GM21367 (cell line): ENCODE measurements at regions not wholly inside any gene's neighbourhood (a gene's known extent, or its start where the extent isn't known, plus 50 kb on each side); places are given as distances from the start of the nearest gene placed in this dataset.
"Not testable (repeated sequence)": the region's sequence is repeated elsewhere in the genome, so short reads cannot be mapped to it uniquely, and the experiment has no call there.

Experiments
- ATAC-seq: cut with Tn5 transposase; IDR thresholded peaks from one replicate; pipeline ENCODE4 v1.9.1; 2021; ENCODE audit not compliant: unreplicated experiment

DNA sequence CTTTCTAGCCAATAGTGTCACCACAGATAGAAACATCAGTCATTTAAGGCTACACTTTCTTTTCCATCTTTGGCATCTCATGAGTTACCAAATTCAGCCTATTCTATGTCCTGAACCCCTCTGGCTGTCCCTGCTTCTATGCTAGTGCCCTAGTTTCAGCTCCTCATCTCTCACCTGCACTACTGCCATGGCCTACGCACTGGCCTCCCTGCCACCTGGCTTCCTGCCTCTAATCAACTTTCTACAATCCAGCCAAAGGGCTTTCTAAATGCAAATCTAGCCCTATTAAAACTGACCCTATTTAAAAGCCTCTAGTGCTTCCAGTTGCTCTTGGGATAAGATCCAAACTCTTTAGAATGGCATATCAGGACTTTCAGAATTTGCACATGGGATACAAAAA, 482.9 kb downstream of the TMEM38B start:
- ATAC-seq, result no peak

DNA sequence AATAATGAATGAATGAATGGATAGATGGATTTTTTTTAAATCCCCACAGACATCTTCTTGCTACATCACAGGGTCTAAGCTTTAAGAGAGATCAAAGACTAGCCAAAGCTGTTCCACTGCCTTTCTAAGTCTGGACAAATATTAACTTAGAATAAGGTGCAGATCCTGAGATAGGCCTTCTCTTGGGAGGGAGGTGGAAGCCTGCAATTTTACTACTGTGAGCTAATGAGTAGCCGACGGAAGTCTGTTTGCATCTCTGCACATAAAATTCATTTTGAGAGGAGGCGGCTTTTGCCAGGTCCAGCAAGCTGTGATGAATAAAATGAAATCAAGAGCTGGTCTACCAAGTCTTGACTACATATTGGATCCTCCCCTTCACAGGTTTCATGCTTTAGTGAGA, 484.9 kb downstream of the TMEM38B start:
- ATAC-seq, result no peak

DNA sequence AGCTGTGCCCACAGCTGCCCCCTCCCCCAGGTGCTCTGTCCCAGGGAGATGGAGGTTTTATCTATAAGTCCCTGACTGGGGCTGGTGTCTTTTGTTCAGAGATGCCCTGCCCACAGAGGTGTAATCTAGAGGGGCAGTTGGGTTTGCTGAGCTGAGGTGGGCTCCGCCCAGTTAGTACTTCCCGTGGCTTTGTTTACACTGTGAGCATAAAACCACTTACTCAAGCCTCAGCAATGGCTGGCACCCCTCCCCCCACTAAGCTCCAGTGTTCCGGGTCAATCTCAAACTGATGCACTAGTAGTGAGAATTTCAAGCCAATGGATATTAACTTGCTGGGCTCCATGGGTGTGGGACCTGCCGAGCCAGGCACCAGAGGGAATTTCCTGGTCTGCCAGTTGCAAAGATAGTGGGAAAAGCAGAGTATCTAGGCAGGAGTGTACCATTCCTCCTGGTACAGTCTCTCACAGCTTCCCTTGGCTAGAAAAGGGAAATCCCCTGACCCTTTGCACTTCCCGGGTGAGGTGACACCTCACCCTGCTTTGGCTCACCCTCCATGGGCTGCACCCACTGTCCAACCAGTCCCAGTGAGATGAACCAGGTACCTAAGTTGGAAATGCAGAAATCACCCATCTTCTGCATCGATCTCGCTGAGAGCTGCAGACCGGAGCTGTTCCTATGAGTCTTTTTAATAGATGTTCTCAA, 509.6 kb downstream of the TMEM38B start:
- ATAC-seq, result not testable (repeated sequence)

DNA sequence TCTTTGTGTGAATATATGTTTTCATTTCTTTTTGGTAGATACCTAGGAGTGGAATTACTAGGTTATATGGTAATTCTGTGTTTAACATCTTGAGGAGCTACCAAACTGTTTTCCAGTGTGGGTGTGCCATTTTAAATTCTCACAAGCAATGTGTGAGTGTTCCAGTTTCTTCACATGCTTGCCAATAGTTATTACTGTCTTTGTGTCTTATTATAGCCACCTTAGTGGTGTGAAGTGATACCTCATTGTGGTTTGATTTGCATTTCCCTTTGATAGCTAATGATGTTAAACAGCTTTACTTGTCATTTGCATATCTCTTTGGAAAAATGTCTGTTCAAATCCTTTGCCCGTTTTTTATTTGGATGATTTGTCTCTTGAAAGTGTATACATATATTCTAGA, 513.0 kb downstream of the TMEM38B start:
- ATAC-seq, result no peak

DNA sequence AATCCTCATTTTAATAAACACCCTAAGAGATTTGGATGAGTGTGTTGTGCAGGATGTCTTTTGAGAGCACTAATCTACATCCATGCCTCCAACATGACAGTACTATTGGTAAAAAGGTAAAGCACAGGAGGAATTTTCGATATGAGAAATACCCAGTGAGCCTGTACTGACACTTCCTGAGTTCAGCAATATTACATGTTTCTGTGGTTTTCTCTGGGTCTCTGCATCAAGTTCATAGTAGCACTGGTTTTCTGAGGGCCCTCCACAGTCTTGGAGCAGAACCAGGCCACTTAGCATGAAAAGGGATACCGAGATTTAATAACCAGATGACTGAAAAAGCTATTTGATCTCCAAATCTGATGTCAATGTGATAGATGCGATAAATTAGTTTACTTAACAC, 524.1 kb downstream of the TMEM38B start:
- ATAC-seq, result no peak

DNA sequence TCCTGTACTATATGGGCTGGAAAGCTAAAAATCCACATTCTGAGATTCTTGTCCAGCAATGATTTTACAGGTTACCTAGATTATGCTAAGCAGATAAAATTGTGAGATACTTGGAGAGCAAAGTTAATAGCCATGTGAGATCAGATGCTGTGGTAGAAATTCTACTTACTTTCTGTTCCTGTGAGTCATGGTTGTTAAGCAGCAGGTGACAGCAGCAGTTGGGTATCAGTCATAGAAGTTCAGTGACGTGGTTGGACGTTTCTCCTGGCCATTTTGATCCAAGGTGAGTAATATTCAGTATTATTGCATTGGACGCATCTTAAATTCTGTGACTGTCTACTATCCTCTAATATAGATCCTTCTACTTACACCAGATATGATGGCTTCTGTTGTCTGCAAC, 524.5 kb downstream of the TMEM38B start:
- peak; percentile 54 for ATAC-seq

DNA sequence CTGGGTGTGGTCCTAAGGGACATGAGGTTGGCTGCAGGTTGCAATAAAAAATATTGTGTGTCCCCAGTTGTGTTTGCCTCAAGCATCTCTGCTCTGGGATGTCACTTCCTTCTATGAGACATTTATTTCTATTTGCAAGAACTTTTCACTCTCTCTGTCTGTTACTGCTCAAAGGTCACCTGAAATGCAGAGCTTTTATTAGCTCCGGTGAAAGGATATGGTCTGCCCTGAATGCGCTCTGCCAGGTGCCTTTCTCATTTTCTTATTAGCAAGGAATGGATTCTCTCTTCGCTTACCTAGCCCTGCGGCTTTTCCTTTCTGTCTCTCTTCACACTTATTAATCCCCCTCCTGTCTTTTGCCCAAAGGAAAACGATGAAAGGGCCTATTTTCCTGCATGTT, 526.1 kb downstream of the TMEM38B start:
- no peak for ATAC-seq

DNA sequence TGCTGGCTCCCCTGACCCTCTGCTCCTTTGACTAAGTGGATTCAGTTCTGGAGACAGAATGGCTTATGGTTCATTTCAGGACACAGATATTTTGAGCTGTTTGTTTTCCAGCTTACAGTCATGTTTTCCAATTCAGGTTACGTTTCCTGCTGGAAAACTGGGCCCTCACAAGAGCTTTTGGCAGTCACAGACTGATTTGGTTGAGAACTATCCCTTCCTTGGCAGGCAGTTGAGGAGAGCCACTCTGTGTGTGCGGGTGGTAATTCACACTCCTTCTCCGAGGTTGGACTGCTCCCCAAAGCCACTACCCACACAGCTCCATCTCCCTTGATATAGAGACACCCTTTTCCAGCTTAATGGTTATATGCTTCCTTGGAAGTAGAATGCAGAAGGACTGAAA, 534.5 kb downstream of the TMEM38B start:
- no peak for ATAC-seq

DNA sequence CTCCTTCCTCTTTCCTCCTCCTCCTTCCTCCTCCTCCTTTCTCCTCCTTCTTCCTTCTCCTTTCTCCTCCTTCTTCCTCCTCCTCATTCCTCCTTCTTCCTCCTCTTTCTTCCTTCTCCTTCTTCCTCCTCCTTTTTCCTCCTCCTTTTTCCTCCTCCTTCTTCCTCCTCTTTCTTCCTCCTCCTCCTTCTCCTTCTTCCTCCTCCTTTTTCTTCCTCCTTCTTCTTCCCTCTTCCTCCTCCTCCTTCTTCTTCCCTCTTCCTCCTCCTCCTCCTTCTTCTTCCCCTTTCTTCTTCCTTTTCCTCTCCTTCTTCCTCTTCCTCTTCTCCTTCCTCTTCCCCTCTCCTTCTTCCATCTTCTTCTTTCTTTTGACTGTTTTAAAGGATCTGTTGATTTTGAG, 538.8 kb downstream of the TMEM38B start:
- ATAC-seq, result no peak

DNA sequence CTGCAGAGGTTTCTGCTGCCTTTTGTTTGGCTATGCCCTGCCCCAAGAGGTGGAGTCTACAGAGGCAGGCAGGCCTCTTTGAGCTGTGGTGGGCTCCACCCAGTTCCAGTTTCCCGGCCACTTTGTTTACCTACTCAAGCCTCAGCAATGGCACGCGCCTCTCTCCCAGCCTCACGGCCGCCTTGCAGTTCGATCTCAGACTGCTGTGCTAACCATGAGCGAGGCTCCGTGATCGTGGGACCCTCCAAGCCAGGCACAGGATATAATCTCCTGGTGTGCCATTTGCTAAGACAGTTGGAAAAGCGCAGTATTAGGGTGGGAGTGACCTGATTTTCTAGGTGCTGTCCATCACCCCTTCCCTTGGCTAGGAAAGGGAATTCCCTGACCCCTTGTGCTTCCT, 566.6 kb downstream of the TMEM38B start:
- not testable (repeated sequence) for ATAC-seq

DNA sequence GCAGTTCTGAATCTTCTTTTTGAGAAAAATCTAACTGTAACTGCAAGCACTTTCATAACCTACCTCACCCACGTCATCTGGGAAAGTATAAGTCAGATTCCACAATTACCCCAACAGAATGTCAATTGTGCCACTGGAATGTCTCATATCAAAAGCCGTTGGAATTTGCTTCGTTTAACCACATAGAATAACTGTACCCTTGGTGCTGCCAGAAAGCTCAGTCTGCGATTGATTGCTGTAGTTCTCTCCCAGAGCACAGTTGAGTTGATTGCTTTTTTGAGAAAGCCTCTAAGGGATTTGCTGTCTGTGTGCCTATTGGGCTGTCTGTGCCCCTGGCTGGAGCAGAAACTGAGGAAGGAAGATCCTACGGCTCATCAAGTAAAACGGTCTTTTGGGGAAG, 583.6 kb downstream of the TMEM38B start:
- ATAC-seq, result no peak

DNA sequence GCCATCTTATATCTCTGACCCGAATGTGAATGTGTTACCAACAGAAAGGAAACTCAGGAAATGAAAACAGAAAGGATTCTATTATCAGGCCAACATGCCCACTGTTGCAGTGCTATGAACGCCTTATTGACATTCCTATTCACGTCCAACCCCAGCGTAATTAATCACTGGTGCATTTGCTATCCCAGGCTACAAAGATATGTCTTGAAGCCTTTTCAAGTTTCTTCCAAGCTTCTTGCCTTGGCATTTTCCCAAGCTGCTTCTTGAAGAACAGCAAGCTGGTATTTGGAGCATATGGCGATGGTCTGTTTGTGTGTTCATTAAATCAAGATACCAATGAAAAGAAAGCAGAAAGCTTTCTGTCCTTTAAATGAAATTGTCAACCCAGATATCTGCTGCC, 579.2 kb upstream of the ZNF462 start:
- ATAC-seq, result no peak

DNA sequence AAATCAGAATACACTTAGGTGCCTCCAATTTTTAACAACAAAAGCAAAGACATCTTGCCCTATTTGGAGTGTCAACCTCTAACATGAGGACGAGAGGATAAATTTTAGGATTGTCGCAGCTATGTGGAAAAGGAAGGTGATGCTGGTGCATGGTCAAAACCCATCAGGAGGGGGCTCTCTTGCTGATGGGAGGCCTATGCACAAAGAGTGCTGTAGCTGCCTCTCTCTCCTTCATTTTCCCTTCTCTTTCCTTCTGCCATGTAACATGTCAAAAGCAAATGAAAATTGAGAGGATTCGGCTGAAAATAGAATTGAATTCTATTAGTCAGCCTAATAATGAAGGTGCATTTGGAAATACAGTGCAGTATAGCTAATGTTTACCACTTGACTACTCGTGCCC, 578.7 kb upstream of the ZNF462 start:
- ATAC-seq, result no peak

DNA sequence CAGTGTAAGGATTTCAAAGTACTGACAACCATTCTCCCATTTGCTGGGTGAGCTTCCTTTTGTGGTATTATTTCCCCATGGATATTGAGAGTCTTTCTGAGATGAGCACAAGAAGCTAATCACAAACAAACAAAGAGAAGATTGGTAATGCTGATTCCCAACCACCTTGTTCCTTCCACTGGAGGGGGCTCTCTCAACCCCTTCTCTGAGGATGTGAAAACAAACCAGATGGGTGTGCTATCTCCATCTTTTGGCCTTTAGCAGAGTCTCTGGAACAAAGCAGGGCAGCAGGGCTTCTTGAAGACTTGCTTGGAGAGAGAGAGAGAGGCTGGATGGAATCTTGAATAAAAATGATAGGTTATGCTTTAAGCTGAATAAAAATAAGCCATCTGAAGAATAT, 576.7 kb upstream of the ZNF462 start:
- no peak for ATAC-seq

DNA sequence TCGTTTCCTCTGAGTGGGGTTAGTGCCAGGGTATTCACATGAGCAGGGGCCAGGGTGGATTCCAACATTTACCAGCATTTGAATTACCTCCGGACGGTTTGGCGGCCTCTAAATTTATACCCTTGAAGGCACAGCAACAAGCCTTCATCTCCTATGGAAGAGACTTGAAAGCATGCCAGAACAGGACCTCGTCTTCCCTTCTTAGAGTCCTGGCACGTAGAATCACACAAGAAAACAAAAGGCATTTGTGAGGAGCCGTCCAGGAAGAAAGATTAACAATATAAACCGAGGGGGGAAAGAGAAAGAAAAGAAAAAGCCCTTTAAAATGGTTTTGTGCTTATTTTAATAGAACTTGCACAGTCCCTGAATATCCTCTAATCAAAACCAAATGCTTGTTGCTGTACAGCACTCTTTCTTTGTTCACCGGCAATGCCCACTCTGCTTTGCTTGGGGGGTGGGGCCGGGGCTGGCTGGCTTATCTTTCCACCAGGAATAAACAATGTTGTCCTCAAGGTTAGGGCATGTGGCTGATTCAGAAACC, 575.8 kb upstream of the ZNF462 start:
- no peak for ATAC-seq

DNA sequence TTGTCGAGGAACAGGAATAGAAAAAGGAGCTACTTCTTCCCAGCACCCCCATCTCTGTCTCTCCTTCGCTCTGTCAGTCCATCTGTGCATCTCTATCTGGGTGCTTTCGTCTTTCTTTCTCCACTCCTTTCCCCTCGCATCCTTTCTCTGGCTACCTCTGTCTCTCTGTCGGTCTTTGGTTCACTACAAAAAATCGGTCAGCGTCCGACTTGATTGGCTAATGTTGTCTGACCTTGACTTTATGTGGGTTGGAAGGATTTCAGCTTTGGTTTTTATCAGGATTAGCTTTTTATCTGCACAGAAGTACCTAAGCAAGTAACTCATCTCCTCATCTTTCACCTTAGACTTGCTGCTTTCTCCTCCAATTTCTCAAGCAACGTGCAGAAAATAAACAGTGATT, 575.2 kb upstream of the ZNF462 start:
- no peak for ATAC-seq

DNA sequence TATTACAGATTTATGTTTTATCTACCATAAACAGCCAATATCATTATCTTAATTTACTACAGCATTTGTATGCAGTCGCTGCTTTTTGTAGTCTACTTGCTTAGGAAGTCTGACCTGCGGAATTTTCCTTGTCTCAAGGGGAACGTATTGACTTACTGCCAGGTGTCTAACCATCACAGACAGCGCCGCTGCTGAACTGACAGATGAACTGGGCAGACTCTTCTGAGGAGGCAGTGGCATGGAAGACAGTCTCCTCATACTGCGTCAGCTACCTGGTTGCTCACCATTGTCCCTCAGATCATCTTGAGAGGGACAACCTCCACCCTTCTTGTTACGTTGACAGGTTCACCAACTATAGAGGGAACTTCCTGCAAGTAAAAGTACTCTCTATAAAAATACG, 574.3 kb upstream of the ZNF462 start:
- ATAC-seq, result no peak

DNA sequence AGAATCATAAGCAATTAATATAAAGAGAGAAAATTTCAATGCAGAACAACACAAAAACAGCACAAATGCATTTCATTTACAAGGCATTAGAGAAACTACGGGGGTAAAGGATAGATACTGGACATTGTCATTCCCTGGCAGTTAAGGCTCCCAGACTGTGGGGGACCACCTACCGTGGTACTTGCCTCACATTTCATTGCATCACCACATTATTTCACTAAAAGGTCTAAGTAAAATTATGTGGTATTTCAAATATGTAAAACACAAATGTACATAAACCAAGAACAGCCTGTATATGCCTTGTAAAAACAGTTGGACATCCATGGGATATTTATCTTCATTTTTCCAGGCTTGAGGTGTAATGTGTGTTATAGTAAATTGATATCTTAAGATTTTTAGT, 571.2 kb upstream of the ZNF462 start:
- no peak for ATAC-seq

DNA sequence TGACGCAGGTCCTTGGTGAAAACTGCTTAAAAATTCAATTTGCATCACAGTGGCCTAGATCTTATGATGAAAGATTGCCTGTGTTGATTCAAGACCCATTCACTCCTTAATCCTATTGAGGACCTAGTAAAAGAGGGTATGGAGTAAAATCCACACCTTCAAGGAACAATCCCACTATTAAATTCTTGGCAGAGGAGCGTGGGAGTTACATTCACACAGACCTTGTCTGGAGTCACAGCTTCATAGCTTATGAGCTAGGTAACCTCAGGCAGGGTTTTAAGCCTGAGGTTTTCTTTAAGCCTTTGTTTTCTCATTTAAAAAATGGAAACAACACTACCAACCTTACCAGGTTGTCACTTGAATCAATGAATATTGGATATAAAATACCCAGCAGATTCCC, 566.5 kb upstream of the ZNF462 start:
- no peak for ATAC-seq

DNA sequence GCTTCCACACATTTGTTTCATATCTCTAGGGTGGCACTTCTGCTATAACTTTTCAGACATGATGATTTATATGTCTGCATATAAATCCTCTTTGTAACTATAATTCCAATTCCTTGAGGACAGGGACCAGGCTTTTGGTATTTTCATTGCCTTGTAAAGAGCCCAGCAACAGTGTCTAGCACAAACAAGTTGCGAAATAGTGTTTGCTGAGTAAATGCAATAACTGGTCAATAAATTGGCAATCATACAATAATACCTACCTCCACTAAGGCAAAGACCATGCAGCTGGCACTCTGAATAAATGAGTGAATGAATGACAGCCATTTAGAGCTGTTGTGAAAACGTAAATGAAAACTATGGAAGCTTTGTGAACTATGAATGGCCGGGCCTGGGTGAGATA, 564.0 kb upstream of the ZNF462 start:
- ATAC-seq, result no peak

DNA sequence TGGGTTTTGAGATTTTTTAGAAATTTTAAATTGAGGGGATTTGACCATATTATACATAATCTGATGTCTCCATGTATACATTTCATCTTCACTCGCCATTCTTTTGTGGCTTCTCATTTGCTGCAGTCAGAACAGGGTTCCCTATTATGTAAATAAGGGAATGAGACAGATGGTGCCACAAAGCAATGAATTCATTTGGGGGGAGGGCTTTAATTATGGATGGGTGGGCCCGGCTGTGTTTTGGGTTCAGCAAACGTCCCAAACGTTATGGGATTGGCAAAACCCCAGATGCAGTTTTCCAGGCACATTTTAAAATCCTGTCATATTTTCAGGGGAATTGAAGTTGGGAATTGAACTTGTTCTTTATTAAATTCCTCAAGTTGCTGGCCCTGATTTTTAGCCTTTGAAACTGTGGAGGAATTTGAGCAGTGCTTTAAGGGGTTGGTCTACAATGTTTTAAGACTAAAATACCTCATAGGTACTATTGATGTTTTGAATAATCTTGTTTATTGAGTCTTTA, 558.5 kb upstream of the ZNF462 start:
- ATAC-seq, result no peak

DNA sequence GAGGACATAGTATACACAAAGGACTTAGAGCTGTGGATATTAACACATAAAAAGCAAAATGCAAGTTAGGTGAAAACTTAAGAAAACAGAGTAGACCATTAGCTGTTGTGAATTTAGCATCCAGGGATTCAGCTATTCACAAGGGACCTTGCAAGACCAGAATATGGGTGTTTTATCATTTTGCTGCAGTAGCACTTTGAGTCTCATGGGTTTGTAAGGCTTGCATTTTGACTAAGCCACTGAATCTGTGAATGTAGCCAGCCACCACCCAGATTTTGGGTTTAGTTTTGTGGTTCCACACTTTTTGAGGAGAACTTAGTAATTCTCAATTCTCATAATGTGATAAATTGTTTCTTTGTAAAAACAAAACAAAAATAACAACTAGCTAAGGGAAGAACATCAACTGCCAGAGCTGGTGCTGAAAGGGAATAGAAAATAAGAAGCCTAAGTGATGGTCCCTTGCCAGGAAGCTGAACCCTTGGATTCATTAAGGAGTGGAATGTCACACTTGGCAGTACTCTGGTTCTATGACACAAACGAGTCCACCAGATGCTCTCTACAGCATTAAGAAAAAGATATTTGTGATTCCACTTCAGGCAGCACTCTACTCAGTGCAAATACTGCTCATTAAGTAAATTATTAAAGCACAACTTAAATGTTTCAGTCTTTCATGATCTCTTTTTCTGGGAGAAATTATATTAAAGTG, 557.4 kb upstream of the ZNF462 start:
- no peak for ATAC-seq
